T-cell (primary cell): ENCODE measurements at regions not wholly inside any gene's neighbourhood (a gene's known extent, or its start where the extent isn't known, plus 50 kb on each side); places are given as distances from the start of the nearest gene placed in this dataset.

Experiments used
- ATAC-seq, 4 experiments: fragments of 200-7000 bp in 3 of 4; fragments of 150-1000 bp in 1 of 4; cut with Tn5 transposase; replicated peaks in 1 of 4; 1 replicate in 3 of 4; 2 replicates in 1 of 4; pipeline ENCODE4 v1.10.0; 2021; ENCODE audit warnings: moderate library complexity in 3 of 4, mild to moderate bottlenecking in 2 of 4, moderate number of reproducible peaks in 1 of 4
- CTCF ChIA-PET, 2 donors: fragments of 300-600 bp; sonication (Branson Sonifier 250); formaldehyde crosslinking; loops; one replicate each; lab custom pipeline; 2022; ENCODE audit warnings: antibody characterized with exemption in 2 of 2; lab: Charles Lee
- POLR2A ChIA-PET, 2 donors: fragments of 300-600 bp; sonication (Branson Sonifier 250); formaldehyde crosslinking; loops; one replicate each; lab custom pipeline; 2022; ENCODE audit warnings: antibody characterized with exemption in 2 of 2; lab: Charles Lee
- DNase-seq, 35 experiments: peaks; one replicate each; pipeline versions ENCODE4 v3.0.0 to v3.0.0-alpha.2; 2013 to 2023
- H3K27ac ChIP-seq: one replicate; pipeline ENCODE4 v1.5.1; 2013; ENCODE audit warnings: low read length
- H3K27me3 ChIP-seq, 2 experiments: replicated peaks in 1 of 2; 1 replicate in 1 of 2; 2 replicates in 1 of 2; pipeline versions ENCODE4 v1.6.1 to v1.7.0; 2013; ENCODE audit warnings: low read length in 1 of 2, mixed read lengths in 1 of 2; ENCODE audit not compliant: control insufficient read depth in 2 of 2, insufficient read depth in 2 of 2; ENCODE audit errors: extremely low read depth in 1 of 2
- H3K36me3 ChIP-seq, 2 donors: 1 replicate in 1 of 2; 2 replicates in 1 of 2; pipeline versions ENCODE4 v1.6.1 to v1.7.0; 2013; ENCODE audit warnings: low read length in 1 of 2; ENCODE audit not compliant: control insufficient read depth in 2 of 2, insufficient read depth in 1 of 2; ENCODE audit errors: extremely low read depth in 1 of 2
- H3K4me1 ChIP-seq, 2 experiments: 1 replicate in 1 of 2; 2 replicates in 1 of 2; pipeline versions ENCODE4 v1.6.1 to v1.7.0; 2013; ENCODE audit warnings: low read length in 2 of 2, mixed read lengths in 1 of 2; ENCODE audit not compliant: insufficient read depth in 2 of 2, control insufficient read depth in 1 of 2; ENCODE audit errors: extremely low read depth in 1 of 2
- H3K4me3 ChIP-seq, 2 donors: 1 replicate in 1 of 2; 2 replicates in 1 of 2; pipeline versions ENCODE4 v1.5.1 to v1.7.0; 2013; ENCODE audit warnings: mild to moderate bottlenecking in 2 of 2, low read length in 1 of 2, moderate library complexity in 1 of 2; ENCODE audit not compliant: control insufficient read depth in 1 of 2; ENCODE audit errors: extremely low read depth in 1 of 2
- H3K9me3 ChIP-seq: 2 replicates; pipeline ENCODE4 v1.7.0; 2013
- H3K27ac Mint-ChIP-seq, 2 donors: one replicate each; pipeline ENCODE4 v1.8.0; 2020 to 2021; ENCODE audit warnings: mild to moderate bottlenecking in 2 of 2, mixed read lengths in 2 of 2
- H3K27me3 Mint-ChIP-seq, 2 donors: one replicate each; pipeline ENCODE4 v1.8.0; 2021 to 2022; ENCODE audit warnings: mixed read lengths in 2 of 2
- H3K36me3 Mint-ChIP-seq: one replicate; pipeline ENCODE4 v1.8.0; 2021; ENCODE audit warnings: mixed read lengths
- H3K4me1 Mint-ChIP-seq, 3 donors: one replicate each; pipeline ENCODE4 v1.8.0; 2020 to 2022; ENCODE audit warnings: mixed read lengths in 3 of 3, mild to moderate bottlenecking in 1 of 3
- H3K4me3 Mint-ChIP-seq, 3 donors: one replicate each; pipeline ENCODE4 v1.8.0; 2020 to 2022; ENCODE audit warnings: mild to moderate bottlenecking in 3 of 3, mixed read lengths in 3 of 3, moderate library complexity in 3 of 3
- H3K9me3 Mint-ChIP-seq, 3 donors: one replicate each; pipeline ENCODE4 v1.8.0; 2020 to 2022; ENCODE audit warnings: mixed read lengths in 3 of 3
- WGBS: methylation state at CpG from one replicate; pipeline ENCODE4 v1.1.5; 2013; ENCODE audit warnings: missing lambda C conversion rate; ENCODE audit not compliant: insufficient coverage; 5-methylcytosine and 5-hydroxymethylcytosine counted together

- no peak overlapping the region for H3K27ac ChIP-seq
- peaks cover 0 to 10% of the 10 kb centered on the region in 2 experiments for H3K27me3 ChIP-seq
- DNase-seq (no peak), ATAC-seq (no peak)
- ChIA-PET CTCF (interaction anchor here in 1 of 2 donors (1.0 kb wide), 1 partner anchor 48 kb away, joined by 3 read pairs; no protein-coding TSS in a partner anchor), POLR2A (interaction anchor here in 1 of 2 donors (0.6 kb wide), 1 partner anchor 352 kb away, joined by 3 read pairs; no protein-coding TSS in a partner anchor)
- H3K4me3 ChIP-seq: no peak overlapping the region
- H3K4me1 Mint-ChIP-seq: no peaks in the 10 kb centered on the region
- H3K36me3 ChIP-seq: no peaks in the 10 kb centered on the region
- no peak overlapping the region for H3K27ac Mint-ChIP-seq
- H3K4me3 Mint-ChIP-seq: no peak overlapping the region
- H3K27me3 Mint-ChIP-seq: peaks cover 7 to 11% of the 10 kb centered on the region in 2 donors
- H3K36me3 Mint-ChIP-seq: no peaks in the 10 kb centered on the region
- H3K9me3 ChIP-seq: no peaks in the 10 kb centered on the region
- no peaks in the 10 kb centered on the region for H3K9me3 Mint-ChIP-seq
- WGBS: 93% methylated on average over 2 of the region's 2 CpGs
- H3K4me1 ChIP-seq: no peaks in the 10 kb centered on the region
These were observed 220.1 kb upstream of the GHITM start for GRCh38 chr10:83919187-83919586.

- no peak overlapping the region for H3K4me3 Mint-ChIP-seq
- H3K36me3 ChIP-seq: no peaks in the 10 kb centered on the region
- no peak for ATAC-seq
- H3K27ac Mint-ChIP-seq: no peak overlapping the region
- peaks cover 0 to 5% of the 10 kb centered on the region in 2 experiments for H3K27me3 ChIP-seq
- H3K9me3 ChIP-seq: no peaks in the 10 kb centered on the region
- no peaks in the 10 kb centered on the region for H3K4me1 ChIP-seq
- no peak overlapping the region for H3K27ac ChIP-seq
- H3K4me3 ChIP-seq: no peak overlapping the region
- no peak for DNase-seq
- ChIA-PET POLR2A (no interaction called here), CTCF (no interaction called here)
- peaks cover 12 to 16% of the 10 kb centered on the region in 2 donors for H3K27me3 Mint-ChIP-seq
- no peaks in the 10 kb centered on the region for H3K9me3 Mint-ChIP-seq
- WGBS: 60% methylated on average over 1 of the region's 3 CpGs
- no peaks in the 10 kb centered on the region for H3K4me1 Mint-ChIP-seq
- H3K36me3 Mint-ChIP-seq: no peaks in the 10 kb centered on the region
These were observed 217.1 kb upstream of the GHITM start for GRCh38 chr10:83921984-83922860.

GRCh38 chr10:83925133-83925532 lies 214.2 kb upstream of the GHITM start:
- Mint-ChIP-seq H3K9me3 (no peaks in the 10 kb centered on the region), H3K27me3 (peaks cover 16 to 23% of the 10 kb centered on the region in 2 donors), H3K4me3 (no peak overlapping the region), H3K27ac (no peak overlapping the region), H3K4me1 (no peaks in the 10 kb centered on the region), H3K36me3 (no peaks in the 10 kb centered on the region)
- no peaks in the 10 kb centered on the region for H3K9me3 ChIP-seq
- DNase-seq (no peak), ATAC-seq (no peak)
- H3K4me3 ChIP-seq: no peak overlapping the region
- ChIA-PET CTCF (no interaction called here), POLR2A (no interaction called here)
- peaks cover 0 to 3% of the 10 kb centered on the region in 2 experiments for H3K27me3 ChIP-seq
- no peaks in the 10 kb centered on the region for H3K36me3 ChIP-seq
- 25% methylated on average over 4 of the region's 5 CpGs for WGBS
- H3K27ac ChIP-seq: no peak overlapping the region
- no peaks in the 10 kb centered on the region for H3K4me1 ChIP-seq

DNA sequence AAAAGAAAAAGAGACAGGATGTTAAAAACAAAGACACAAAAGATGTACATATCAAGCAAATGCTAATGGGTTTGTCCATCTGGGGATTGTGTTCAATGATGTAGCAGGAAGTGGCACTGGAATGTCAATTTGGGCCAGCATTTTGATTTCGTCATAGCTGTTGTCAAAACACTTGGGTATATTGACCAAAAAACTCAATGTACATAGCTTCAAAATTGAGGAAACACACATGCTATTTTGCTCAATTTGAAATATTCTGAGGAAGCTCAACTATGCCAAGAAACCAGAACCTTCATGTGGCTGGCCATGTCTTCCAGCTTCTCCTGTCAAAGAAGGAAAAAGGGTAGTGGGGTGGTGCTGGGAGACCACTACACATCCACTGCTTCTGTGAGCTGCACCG lies 212.7 kb upstream of the GHITM start:
- Histone ChIP-seq H3K4me1 (no peaks in the 10 kb centered on the region), H3K27ac (no peak overlapping the region), H3K27me3 (peaks cover 0 to 3% of the 10 kb centered on the region in 2 experiments), H3K4me3 (no peak overlapping the region), H3K36me3 (no peaks in the 10 kb centered on the region), H3K9me3 (no peaks in the 10 kb centered on the region)
- CTCF ChIA-PET: no interaction called here
- H3K36me3 Mint-ChIP-seq: no peaks in the 10 kb centered on the region
- ATAC-seq (no peak), DNase-seq (no peak)
- 64% methylated on average over 2 of the region's 2 CpGs for WGBS
- H3K4me1 Mint-ChIP-seq: no peaks in the 10 kb centered on the region
- H3K9me3 Mint-ChIP-seq: no peaks in the 10 kb centered on the region
- POLR2A ChIA-PET: no interaction called here
- no peak overlapping the region for H3K4me3 Mint-ChIP-seq
- H3K27me3 Mint-ChIP-seq: peaks cover 13 to 20% of the 10 kb centered on the region in 2 donors
- H3K27ac Mint-ChIP-seq: no peak overlapping the region

- peaks cover 11 to 20% of the 10 kb centered on the region in 2 donors for H3K27me3 Mint-ChIP-seq
- Histone ChIP-seq H3K4me3 (no peak overlapping the region), H3K4me1 (no peaks in the 10 kb centered on the region), H3K36me3 (no peaks in the 10 kb centered on the region), H3K27me3 (peaks cover 0 to 3% of the 10 kb centered on the region in 2 experiments), H3K9me3 (no peaks in the 10 kb centered on the region), H3K27ac (no peak overlapping the region)
- no peak overlapping the region for H3K27ac Mint-ChIP-seq
- H3K4me1 Mint-ChIP-seq: no peaks in the 10 kb centered on the region
- H3K4me3 Mint-ChIP-seq: no peak overlapping the region
- no peak for ATAC-seq
- CTCF ChIA-PET: no interaction called here
- H3K9me3 Mint-ChIP-seq: no peaks in the 10 kb centered on the region
- POLR2A ChIA-PET: no interaction called here
- 60% methylated on average over 2 of the region's 2 CpGs for WGBS
- no peaks in the 10 kb centered on the region for H3K36me3 Mint-ChIP-seq
- no peak for DNase-seq
These were observed 212.1 kb upstream of the GHITM start for GRCh38 chr10:83927166-83927565.

- CTCF ChIA-PET: no interaction called here
These were observed 209.9 kb upstream of the GHITM start for GRCh38 chr10:83929399-83929798.

More at GRCh38 chr10:83929399-83929798, 209.9 kb upstream of the GHITM start:
- Mint-ChIP-seq H3K9me3 (no peaks in the 10 kb centered on the region), H3K27ac (no peak overlapping the region), H3K36me3 (no peaks in the 10 kb centered on the region), H3K4me3 (no peak overlapping the region), H3K27me3 (peaks cover 6 to 16% of the 10 kb centered on the region in 2 donors), H3K4me1 (no peaks in the 10 kb centered on the region)
- peaks cover 0 to 3% of the 10 kb centered on the region in 2 experiments for H3K27me3 ChIP-seq
- no peak for ATAC-seq
- H3K27ac ChIP-seq: no peak overlapping the region
- no peak for DNase-seq
- 40% methylated on average over 1 of the region's 3 CpGs for WGBS
- no peak overlapping the region for H3K4me3 ChIP-seq
- POLR2A ChIA-PET: no interaction called here
- H3K36me3 ChIP-seq: no peaks in the 10 kb centered on the region
- no peaks in the 10 kb centered on the region for H3K4me1 ChIP-seq
- H3K9me3 ChIP-seq: no peaks in the 10 kb centered on the region
